ENCODE measurements at regions not wholly inside any gene's neighbourhood (a gene's known extent, or its start where the extent isn't known, plus 50 kb on each side); places are given as distances from the start of the nearest gene placed in this dataset.

- H3K4me1 ChIP-seq (ENCODE audit: control insufficient read depth, insufficient read depth, low read length): no peaks in the 10 kb centered on the region
- no TSS peak for BruUV-seq (replicated peaks)
- in situ Hi-C loops (cut with MboI) (no loop called here), intact Hi-C loops (cut with micrococcal nuclease; ENCODE audit: unreplicated experiment) (no loop called here)
- ATAC-seq: no peak
- no peak overlapping the region for H3K4me2 ChIP-seq (ENCODE audit: control insufficient read depth, insufficient read depth)
- H3K9me3 ChIP-seq (replicated peaks; ENCODE audit: control insufficient read depth, insufficient read depth, low read length): no peaks in the 10 kb centered on the region
- no peak overlapping the region for H2AFZ ChIP-seq (ENCODE audit: control insufficient read depth, low read depth, low read length)
- FAIRE-seq: no peak
- CTCF ChIA-PET: no interaction called here
- DNase-seq (ENCODE audit: low read depth, low spot score): no peak
- no peak overlapping the region for H3K4me3 ChIP-seq
- SMC1A ChIA-PET (ENCODE audit: uncharacterized antibody, unreplicated experiment): no interaction called here
- POLR2A ChIA-PET: no interaction called here
- no peak overlapping the region for H3K9ac ChIP-seq (ENCODE audit: control insufficient read depth, insufficient read depth, low read length)
- no peaks in the 10 kb centered on the region for H3K79me2 ChIP-seq (ENCODE audit: control insufficient read depth, insufficient read depth, low read length)
- RAD21 ChIA-PET (ENCODE audit: unreplicated experiment): no interaction called here
- no peaks in the 10 kb centered on the region for H4K20me1 ChIP-seq (ENCODE audit: control insufficient read depth, insufficient read depth)
- H3K27ac ChIP-seq (ENCODE audit: control insufficient read depth, insufficient read depth): no peak overlapping the region
- H3K27me3 ChIP-seq (replicated peaks in 1 of 2; ENCODE audit: control insufficient read depth in 2 of 2, insufficient read depth in 2 of 2, low read length in 1 of 2): no peaks in the 10 kb centered on the region; a peak in 1 of 4 replicates
- H3K36me3 ChIP-seq (ENCODE audit: control insufficient read depth in 2 of 2, insufficient read depth in 2 of 2, low read length in 1 of 2): no peaks in the 10 kb centered on the region
- WGBS (ENCODE audit: insufficient coverage, insufficient replicate concordance, low lambda C conversion rate, missing lambda C conversion rate): 8% methylated on average over 4 of the region's 4 CpGs
- TF ChIP-seq REST (IDR thresholded peaks at IDR 0.05; ENCODE audit: low read depth, low read length): no peak
- no peak for TF ChIP-seq RELB (IDR thresholded peaks at IDR 0.05; ENCODE audit: low read depth)
- no peak for TF ChIP-seq SUPT20H (IDR thresholded peaks at IDR 0.05; ENCODE audit: borderline replicate concordance, control insufficient read depth, low read depth, low read length)
- TF ChIP-seq PAX5 (IDR thresholded peaks at IDR 0.05; ENCODE audit: borderline replicate concordance, low read depth, low read length): no peak
- no peak for TF ChIP-seq USF1 (IDR thresholded peaks at IDR 0.05; ENCODE audit: borderline replicate concordance, extremely low read length, insufficient read depth, low read depth, low read length)
- TF ChIP-seq BHLHE40 (IDR thresholded peaks at IDR 0.05; ENCODE audit: borderline replicate concordance in 1 of 2, low read depth in 2 of 2, low read length in 1 of 2): no peak
- no peak for TF ChIP-seq MYB (IDR thresholded peaks at IDR 0.05; ENCODE audit: borderline replicate concordance, low read depth, low read length)
- no peak for TF ChIP-seq ESRRA (IDR thresholded peaks at IDR 0.05; ENCODE audit: low read length)
- no peak for TF ChIP-seq HDAC6 (IDR thresholded peaks at IDR 0.05; ENCODE audit: unreplicated experiment)
- TF ChIP-seq NR2C1 (IDR thresholded peaks at IDR 0.05): no peak
- no peak for TF ChIP-seq SKIL (IDR thresholded peaks at IDR 0.05; ENCODE audit: low read depth, poor library complexity, severe bottlenecking)
- no peak for TF ChIP-seq KDM1A (IDR thresholded peaks at IDR 0.05; ENCODE audit: borderline replicate concordance)
- no peak for TF ChIP-seq POU2F2 (IDR thresholded peaks at IDR 0.05; ENCODE audit: borderline replicate concordance, low read depth, low read length)
- TF ChIP-seq ZNF384 (IDR thresholded peaks at IDR 0.05; ENCODE audit: borderline replicate concordance, low read depth, low read length): no peak
- TF ChIP-seq HDAC2 (IDR thresholded peaks at IDR 0.05): no peak
- no peak for TF ChIP-seq ZSCAN29 (IDR thresholded peaks at IDR 0.05)
- no peak for TF ChIP-seq RAD51 (IDR thresholded peaks at IDR 0.05)
- no peak for TF ChIP-seq CHD4 (IDR thresholded peaks at IDR 0.05)
Measured at GRCh38 chr4:181150191-181150590, 1093.0 kb upstream of the TENM3 start.

Measured in GM12878 (cell line).